Large intestine (tissue), 3 donors: ENCODE measurements at regions not wholly inside any gene's neighbourhood (a gene's known extent, or its start where the extent isn't known, plus 50 kb on each side); places are given as distances from the start of the nearest gene placed in this dataset.

Experiments used
- DNase-seq, 2 donors: peaks; one replicate each; pipeline versions ENCODE4 v3.0.0 to v3.0.0-alpha.2; 2013
- H3K27ac ChIP-seq: one replicate; pipeline ENCODE4 v1.5.1; 2013; ENCODE audit warnings: low read length
- H3K27me3 ChIP-seq: 2 replicates; pipeline ENCODE4 v1.6.1; 2013; ENCODE audit warnings: low read length; ENCODE audit not compliant: control insufficient read depth, insufficient read depth
- H3K36me3 ChIP-seq: 2 replicates; pipeline ENCODE4 v1.6.1; 2013; ENCODE audit warnings: low read length; ENCODE audit not compliant: control insufficient read depth, insufficient read depth
- H3K4me1 ChIP-seq: one replicate; pipeline ENCODE4 v1.6.1; 2013; ENCODE audit warnings: low read length; ENCODE audit not compliant: control insufficient read depth, insufficient read depth
- H3K4me3 ChIP-seq: one replicate; pipeline ENCODE4 v1.5.1; 2013; ENCODE audit warnings: low read length
- H3K9me3 ChIP-seq: one replicate; pipeline ENCODE4 v1.6.1; 2013; ENCODE audit warnings: mild to moderate bottlenecking, low read depth, low read length, moderate library complexity; ENCODE audit not compliant: control insufficient read depth
- WGBS: methylation state at CpG from one replicate; pipeline ENCODE4 v1.1.5; 2013; ENCODE audit warnings: low lambda C conversion rate; ENCODE audit not compliant: insufficient coverage; 5-methylcytosine and 5-hydroxymethylcytosine counted together

DNA sequence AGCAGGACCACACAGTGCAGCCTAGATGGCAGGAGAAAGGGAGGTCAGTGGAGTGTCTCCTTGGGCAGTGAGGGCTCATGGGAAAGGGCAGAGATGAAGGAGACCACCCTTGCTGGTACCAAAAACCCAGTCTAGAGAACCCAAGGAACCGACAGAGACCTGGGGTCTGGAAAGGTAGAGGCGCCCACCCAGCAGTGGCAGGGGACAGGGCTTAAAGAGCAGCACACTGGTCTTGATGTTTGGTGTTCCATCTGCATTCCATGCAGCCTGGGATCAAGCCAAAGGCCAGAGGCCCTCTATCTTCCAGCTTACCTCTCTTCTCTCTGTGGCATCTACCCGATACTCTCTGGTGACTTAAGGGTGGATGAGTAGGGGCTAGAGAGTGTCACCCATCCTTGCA lies 127.5 kb downstream of the PJA1 start:
- Histone ChIP-seq H3K9me3 (no peaks in the 10 kb centered on the region), H3K27me3 (no peaks in the 10 kb centered on the region), H3K4me3 (no peak overlapping the region), H3K36me3 (no peaks in the 10 kb centered on the region), H3K4me1 (no peaks in the 10 kb centered on the region), H3K27ac (no peak overlapping the region)
- no CpG with 5 or more reads among the region's 3 CpGs for WGBS
- DNase-seq, result no peak

GRCh38 chrX:69036674-69037573 lies 128.3 kb downstream of the PJA1 start:
- Histone ChIP-seq H3K27me3 (no peaks in the 10 kb centered on the region), H3K4me3 (no peak overlapping the region), H3K27ac (no peak overlapping the region), H3K36me3 (no peaks in the 10 kb centered on the region), H3K9me3 (no peaks in the 10 kb centered on the region), H3K4me1 (peaks cover 4% of the 10 kb centered on the region)
- no CpG with 5 or more reads among the region's 14 CpGs for WGBS
- DNase-seq, result no peak

DNA sequence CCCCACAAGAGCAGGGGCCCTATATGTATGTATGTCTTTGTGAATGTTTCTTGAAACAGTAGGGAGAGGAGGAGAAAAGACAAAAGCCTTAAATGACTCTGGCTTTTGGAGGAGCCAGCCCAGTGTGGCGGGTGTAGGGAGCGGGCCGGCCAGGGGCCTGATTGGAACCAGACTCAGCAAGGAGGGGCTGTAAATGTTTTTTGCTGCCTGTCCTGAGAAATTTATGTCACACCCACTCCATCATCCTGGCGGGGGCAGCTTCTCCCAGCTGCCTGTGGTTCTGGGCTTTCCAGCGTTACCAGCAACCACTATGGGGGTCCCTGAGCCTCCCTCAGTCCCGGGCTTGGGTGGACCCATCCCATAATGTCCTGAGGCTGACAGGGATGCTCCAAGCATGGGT lies 130.8 kb downstream of the PJA1 start:
- H3K9me3 ChIP-seq, result no peaks in the 10 kb centered on the region
- no peak overlapping the region for H3K27ac ChIP-seq
- H3K36me3 ChIP-seq, result no peaks in the 10 kb centered on the region
- H3K4me3 ChIP-seq, result no peak overlapping the region
- DNase-seq, result no peak
- peaks cover 11% of the 10 kb centered on the region for H3K4me1 ChIP-seq
- no peaks in the 10 kb centered on the region for H3K27me3 ChIP-seq
- no CpG with 5 or more reads among the region's 6 CpGs for WGBS

DNA sequence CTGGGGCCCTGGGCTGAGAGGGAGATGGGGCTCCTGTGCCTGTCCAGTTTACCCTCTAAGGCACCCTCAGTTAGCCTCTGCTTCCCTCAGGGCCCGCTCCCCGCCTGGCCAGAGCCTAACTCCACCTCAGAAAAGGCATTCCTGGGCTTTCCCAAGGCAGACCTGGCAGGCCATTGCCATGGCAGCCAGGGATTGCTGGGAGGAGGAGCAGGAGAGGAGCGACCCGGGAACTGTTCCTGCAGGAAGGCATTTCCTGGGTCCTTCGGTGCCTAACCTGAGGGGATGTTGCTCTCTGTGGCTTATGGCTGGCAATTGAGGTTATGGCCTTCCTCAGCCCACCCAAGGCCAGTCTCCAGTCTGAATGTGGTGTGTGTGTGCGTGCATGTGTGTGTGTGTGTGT lies 131.3 kb downstream of the PJA1 start:
- Histone ChIP-seq H3K27ac (no peak overlapping the region), H3K27me3 (no peaks in the 10 kb centered on the region), H3K4me1 (peaks cover 11% of the 10 kb centered on the region), H3K36me3 (no peaks in the 10 kb centered on the region), H3K4me3 (no peak overlapping the region), H3K9me3 (no peaks in the 10 kb centered on the region)
- WGBS, result no CpG with 5 or more reads among the region's 6 CpGs
- no peak for DNase-seq

GRCh38 chrX:69032601-69033000 lies 132.7 kb downstream of the PJA1 start:
- no peaks in the 10 kb centered on the region for H3K27me3 ChIP-seq
- peak overlapping the region; percentile 36 for H3K27ac ChIP-seq
- H3K36me3 ChIP-seq, result no peaks in the 10 kb centered on the region
- H3K9me3 ChIP-seq, result no peaks in the 10 kb centered on the region
- no CpG with 5 or more reads among the region's 1 CpG for WGBS
- peaks cover 11% of the 10 kb centered on the region for H3K4me1 ChIP-seq
- DNase-seq, result peak; percentile 26 to 39
- no peak overlapping the region for H3K4me3 ChIP-seq

GRCh38 chrX:69031971-69032391 lies 133.3 kb downstream of the PJA1 start:
- Histone ChIP-seq H3K9me3 (no peaks in the 10 kb centered on the region), H3K36me3 (no peaks in the 10 kb centered on the region), H3K27me3 (no peaks in the 10 kb centered on the region), H3K4me1 (peaks cover 16% of the 10 kb centered on the region), H3K4me3 (no peak overlapping the region), H3K27ac (no peak overlapping the region)
- DNase-seq, result no peak
- WGBS, result no CpG with 5 or more reads among the region's 2 CpGs

- WGBS, result no CpG with 5 or more reads among the region's 3 CpGs
- peaks cover 18% of the 10 kb centered on the region for H3K4me1 ChIP-seq
- no peak overlapping the region for H3K4me3 ChIP-seq
- DNase-seq, result no peak
- no peaks in the 10 kb centered on the region for H3K36me3 ChIP-seq
- peaks cover 6% of the 10 kb centered on the region for H3K9me3 ChIP-seq
- no peak overlapping the region for H3K27ac ChIP-seq
- no peaks in the 10 kb centered on the region for H3K27me3 ChIP-seq
Measured at GRCh38 chrX:69031181-69031580, 134.1 kb downstream of the PJA1 start.

DNA sequence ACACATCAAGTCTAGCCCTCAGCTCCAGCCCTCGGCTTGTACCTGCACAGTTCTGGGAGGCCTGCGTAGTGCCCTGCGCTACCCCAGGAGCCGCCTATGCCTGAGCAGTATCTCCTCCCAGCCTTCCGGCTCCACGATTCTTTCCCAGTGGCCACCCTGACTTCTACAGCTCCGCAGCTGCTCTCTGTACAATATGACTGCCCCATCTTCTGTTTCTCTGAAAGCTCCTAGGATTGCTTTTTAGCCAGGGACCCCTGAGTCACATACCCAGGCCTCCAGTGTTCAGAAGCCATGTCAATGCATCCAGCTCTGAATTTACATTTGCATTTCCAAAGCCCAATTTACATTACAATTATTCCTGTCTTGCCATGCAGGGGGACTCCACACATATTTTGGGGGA lies 135.5 kb downstream of the PJA1 start:
- H3K4me3 ChIP-seq, result no peak overlapping the region
- no peaks in the 10 kb centered on the region for H3K27me3 ChIP-seq
- H3K9me3 ChIP-seq, result peaks cover 7% of the 10 kb centered on the region
- no CpG with 5 or more reads among the region's 7 CpGs for WGBS
- peaks cover 28% of the 10 kb centered on the region for H3K4me1 ChIP-seq
- H3K27ac ChIP-seq, result no peak overlapping the region
- DNase-seq, result no peak
- H3K36me3 ChIP-seq, result no peaks in the 10 kb centered on the region

DNA sequence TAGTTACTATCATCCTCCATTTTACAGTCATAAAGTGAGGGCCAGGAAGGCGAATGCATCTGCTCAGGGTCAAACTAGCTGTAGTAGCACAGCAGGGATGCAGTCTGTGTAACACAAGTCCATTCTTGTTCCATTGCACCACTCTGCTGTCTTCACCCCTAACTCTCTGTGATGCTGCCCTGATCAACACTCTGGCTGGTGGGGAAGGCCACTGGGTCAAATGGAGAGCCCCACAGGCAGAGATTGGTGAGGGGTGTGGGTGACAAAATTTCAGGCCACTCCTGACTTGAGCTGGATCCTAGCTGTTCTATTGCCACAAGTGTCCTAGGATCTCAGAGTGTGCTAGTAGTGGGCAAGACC lies 136.5 kb downstream of the PJA1 start:
- no peaks in the 10 kb centered on the region for H3K36me3 ChIP-seq
- H3K9me3 ChIP-seq, result peaks cover 7% of the 10 kb centered on the region
- H3K4me1 ChIP-seq, result peaks cover 31% of the 10 kb centered on the region
- WGBS, result no CpG with 5 or more reads among the region's 1 CpG
- H3K4me3 ChIP-seq, result no peak overlapping the region
- no peak overlapping the region for H3K27ac ChIP-seq
- H3K27me3 ChIP-seq, result no peaks in the 10 kb centered on the region
- no peak for DNase-seq

- DNase-seq, result no peak
- Histone ChIP-seq H3K9me3 (peaks cover 7% of the 10 kb centered on the region), H3K36me3 (no peaks in the 10 kb centered on the region), H3K27me3 (no peaks in the 10 kb centered on the region), H3K4me3 (no peak overlapping the region), H3K27ac (peak overlapping the region; percentile 33), H3K4me1 (peaks cover 31% of the 10 kb centered on the region)
- no CpG with 5 or more reads among the region's 8 CpGs for WGBS
Measured at GRCh38 chrX:69028006-69028760, 137.1 kb downstream of the PJA1 start.
